Upper lobe of left lung (tissue), 6 donors: ENCODE measurements at regions not wholly inside any gene's neighbourhood (a gene's known extent, or its start where the extent isn't known, plus 50 kb on each side); places are given as distances from the start of the nearest gene placed in this dataset.

ENCODE experiments used
- ATAC-seq, 2 donors: fragments of 200-7000 bp; cut with Tn5 transposase; one replicate each; pipeline ENCODE4 v1.9.1; 2022; ENCODE audit warnings: mild to moderate bottlenecking in 2 of 2, moderate library complexity in 2 of 2; ENCODE audit not compliant: low FRiP score in 2 of 2
- DNase-seq, 2 donors: peaks; one replicate each; pipeline ENCODE4 v3.0.0-alpha.2; 2019 to 2020
- H3K27ac ChIP-seq, 4 donors: fragments of 200-600 bp; sonication (generic); one replicate each; pipeline ENCODE4 v1.5.1; 2016 to 2019
- H3K27me3 ChIP-seq, 4 donors: fragments of 200-600 bp; sonication (generic); one replicate each; pipeline ENCODE4 v1.5.1; 2017 to 2019
- H3K36me3 ChIP-seq, 4 donors: fragments of 200-600 bp; sonication (generic); one replicate each; pipeline ENCODE4 v1.5.1; 2016 to 2019
- H3K4me1 ChIP-seq, 4 donors: fragments of 200-600 bp; sonication (generic); one replicate each; pipeline ENCODE4 v1.5.1; 2018 to 2019
- H3K4me3 ChIP-seq, 4 donors: fragments of 200-600 bp; sonication (generic); one replicate each; pipeline ENCODE4 v1.5.1; 2017 to 2019; ENCODE audit warnings: mild to moderate bottlenecking in 2 of 4, moderate library complexity in 1 of 4
- H3K9me3 ChIP-seq, 4 donors: fragments of 200-600 bp; sonication (generic); one replicate each; pipeline ENCODE4 v1.5.1; 2018 to 2019
- CTCF ChIP-seq, 6 experiments: fragments of 450-650 bp in 4 of 6; fragments of 200-600 bp in 2 of 6; sonication (generic) in 2 of 6; IDR thresholded peaks; one replicate each; pipeline ENCODE4 v1.5.1; 2016 to 2019; ENCODE audit warnings: antibody characterized with exemption in 6 of 6
- EP300 ChIP-seq, 4 donors: sonication (generic); formaldehyde crosslinking; IDR thresholded peaks; one replicate each; pipeline ENCODE4 v1.5.1; 2017; ENCODE audit warnings: antibody characterized with exemption in 4 of 4, control low read depth in 2 of 4
- POLR2A ChIP-seq, 4 donors: fragments of 450-650 bp; IDR thresholded peaks; one replicate each; pipeline ENCODE4 v1.5.1; 2016 to 2017; ENCODE audit warnings: antibody characterized with exemption in 4 of 4, mild to moderate bottlenecking in 2 of 4
- POLR2AphosphoS5 ChIP-seq, 2 donors: sonication (generic); formaldehyde crosslinking; IDR thresholded peaks; one replicate each; pipeline ENCODE4 v1.5.1; 2017; ENCODE audit warnings: antibody characterized with exemption in 2 of 2
- WGBS, 2 donors: methylation state at CpG; one replicate each; pipeline ENCODE4 v1.1.5; 2017 to 2018; 5-methylcytosine and 5-hydroxymethylcytosine counted together
- donor health status: DM: no; HTN: no; CAD: no; lungs with moderate emphysema.
- donor health status: DM: no; HTN: yes; CAD: no; lungs with severe emphysema.

- WGBS, 2 donors = 62 to 65% methylated on average over 1 of the region's 1 CpG
- Histone ChIP-seq H3K27ac (no peak overlapping the region), H3K36me3 (no peaks in the 10 kb centered on the region), H3K27me3 (no peaks in the 10 kb centered on the region), H3K4me3 (no peak overlapping the region), H3K4me1 (no peaks in the 10 kb centered on the region), H3K9me3 (no peaks in the 10 kb centered on the region)
- ATAC-seq (peak in 1 of 2 donors; percentile 70), DNase-seq (no peak)
- TF ChIP-seq CTCF (IDR thresholded peaks at IDR 0.05) (no peak), EP300 (IDR thresholded peaks at IDR 0.05) (no peak), POLR2A (IDR thresholded peaks at IDR 0.05) (no peak), POLR2AphosphoS5 (IDR thresholded peaks at IDR 0.05) (no peak)
Observed at GRCh38 chr11:36774603-36775002, 176.6 kb upstream of the RAG2 start.

- H3K4me3 ChIP-seq = no peak overlapping the region
- no peaks in the 10 kb centered on the region for H3K9me3 ChIP-seq
- no peaks in the 10 kb centered on the region for H3K4me1 ChIP-seq
- WGBS, 2 donors = 20 to 37% methylated on average over 1 of the region's 1 CpG
- no peak for TF ChIP-seq POLR2AphosphoS5 (IDR thresholded peaks at IDR 0.05)
- TF ChIP-seq POLR2A (IDR thresholded peaks at IDR 0.05) = no peak
- no peak for TF ChIP-seq CTCF (IDR thresholded peaks at IDR 0.05)
- no peak for TF ChIP-seq EP300 (IDR thresholded peaks at IDR 0.05)
- no peaks in the 10 kb centered on the region for H3K36me3 ChIP-seq
- no peaks in the 10 kb centered on the region for H3K27me3 ChIP-seq
- ATAC-seq = no peak
- H3K27ac ChIP-seq = no peak overlapping the region
- DNase-seq = no peak
Observed at GRCh38 chr11:36763187-36763586, 165.2 kb upstream of the RAG2 start.

- H3K4me1 ChIP-seq = no peaks in the 10 kb centered on the region
Observed at GRCh38 chr11:36757075-36757474, 159.0 kb upstream of the RAG2 start.

DNA sequence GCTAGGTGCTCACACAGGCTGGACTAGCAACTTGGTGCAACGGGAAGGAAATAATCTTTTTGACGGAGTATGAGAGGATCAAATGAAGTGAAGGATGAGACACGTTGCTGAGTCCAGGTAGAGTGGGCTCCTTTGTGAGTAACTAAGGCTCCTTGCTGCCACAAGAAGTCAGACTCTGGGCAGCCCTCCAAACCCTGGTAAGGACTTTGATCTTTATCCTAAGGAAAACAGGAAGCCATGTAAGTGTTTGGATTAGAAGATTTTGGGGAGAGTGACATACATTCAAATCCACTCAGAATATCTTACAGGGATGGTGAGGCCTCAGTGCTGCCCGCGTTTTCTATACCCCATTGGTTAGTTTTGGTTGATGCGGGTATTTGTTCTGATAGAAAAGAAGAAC lies 155.9 kb upstream of the RAG2 start:
- H3K36me3 ChIP-seq = no peaks in the 10 kb centered on the region
- ATAC-seq (no peak), DNase-seq (no peak)
- WGBS, 2 donors = 41 to 52% methylated on average over 6 of the region's 6 CpGs
- TF ChIP-seq CTCF (IDR thresholded peaks at IDR 0.05) = no peak
- no peaks in the 10 kb centered on the region for H3K27me3 ChIP-seq
- H3K4me3 ChIP-seq = no peak overlapping the region
- no peak overlapping the region for H3K27ac ChIP-seq
- no peaks in the 10 kb centered on the region for H3K4me1 ChIP-seq
- no peaks in the 10 kb centered on the region for H3K9me3 ChIP-seq

More at GRCh38 chr11:36757075-36757474, 159.0 kb upstream of the RAG2 start:
- no peak for ATAC-seq
- Histone ChIP-seq H3K36me3 (no peaks in the 10 kb centered on the region), H3K27me3 (no peaks in the 10 kb centered on the region), H3K27ac (no peak overlapping the region), H3K9me3 (no peaks in the 10 kb centered on the region), H3K4me3 (no peak overlapping the region)
- TF ChIP-seq EP300 (IDR thresholded peaks at IDR 0.05) (no peak), POLR2AphosphoS5 (IDR thresholded peaks at IDR 0.05) (no peak), CTCF (IDR thresholded peaks at IDR 0.05) (no peak), POLR2A (IDR thresholded peaks at IDR 0.05) (no peak)
- DNase-seq = no peak

DNA sequence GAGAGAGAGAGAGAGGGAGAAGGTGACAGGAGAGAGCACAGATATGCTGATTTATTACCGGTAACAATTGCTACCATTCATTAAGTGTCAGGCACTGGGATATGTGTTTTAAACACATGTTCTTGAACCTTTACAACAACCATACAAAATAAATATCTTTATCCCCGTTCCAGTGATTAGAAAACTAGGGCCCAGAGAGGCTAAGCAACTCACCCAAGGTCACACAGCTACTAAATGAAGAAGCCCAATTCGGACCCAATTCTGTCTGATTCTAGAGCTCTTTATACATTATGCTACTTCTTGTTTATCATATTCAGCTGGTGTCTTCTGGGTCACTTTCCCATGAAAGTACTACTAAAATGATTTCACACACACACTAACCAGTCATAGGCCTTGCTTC lies 154.0 kb upstream of the RAG2 start:
- no peaks in the 10 kb centered on the region for H3K27me3 ChIP-seq
- no peaks in the 10 kb centered on the region for H3K9me3 ChIP-seq
- ATAC-seq = no peak
- WGBS, 2 donors = 69 to 79% methylated on average over 3 of the region's 3 CpGs
- TF ChIP-seq EP300 (IDR thresholded peaks at IDR 0.05) = no peak
- TF ChIP-seq CTCF (IDR thresholded peaks at IDR 0.05) = no peak
- no peak for TF ChIP-seq POLR2A (IDR thresholded peaks at IDR 0.05)
- no peak for TF ChIP-seq POLR2AphosphoS5 (IDR thresholded peaks at IDR 0.05)
- H3K36me3 ChIP-seq = no peaks in the 10 kb centered on the region
- no peak overlapping the region for H3K27ac ChIP-seq
- no peak overlapping the region for H3K4me3 ChIP-seq
- no peak for DNase-seq
- H3K4me1 ChIP-seq = no peaks in the 10 kb centered on the region
